HG03108 (cell line): ENCODE measurements at regions not wholly inside any gene's neighbourhood (a gene's known extent, or its start where the extent isn't known, plus 50 kb on each side); places are given as distances from the start of the nearest gene placed in this dataset.
A peak's percentile ranks its signal among the peaks of the same experiment; 100 is the strongest.
"Not testable (repeated sequence)": the region's sequence is repeated elsewhere in the genome, so short reads cannot be mapped to it uniquely, and the experiment has no call there.

Source experiments
- ATAC-seq: cut with Tn5 transposase; IDR thresholded peaks from one replicate; pipeline ENCODE4 v1.9.1; 2021; ENCODE audit warnings: moderate library complexity; ENCODE audit not compliant: unreplicated experiment

- not testable (repeated sequence) for ATAC-seq
These were observed 174.1 kb upstream of the IRF2BP2 start for GRCh38 chr1:234784108-234784507.

GRCh38 chr1:234782791-234783190, 172.8 kb upstream of the IRF2BP2 start:
- no peak for ATAC-seq

DNA sequence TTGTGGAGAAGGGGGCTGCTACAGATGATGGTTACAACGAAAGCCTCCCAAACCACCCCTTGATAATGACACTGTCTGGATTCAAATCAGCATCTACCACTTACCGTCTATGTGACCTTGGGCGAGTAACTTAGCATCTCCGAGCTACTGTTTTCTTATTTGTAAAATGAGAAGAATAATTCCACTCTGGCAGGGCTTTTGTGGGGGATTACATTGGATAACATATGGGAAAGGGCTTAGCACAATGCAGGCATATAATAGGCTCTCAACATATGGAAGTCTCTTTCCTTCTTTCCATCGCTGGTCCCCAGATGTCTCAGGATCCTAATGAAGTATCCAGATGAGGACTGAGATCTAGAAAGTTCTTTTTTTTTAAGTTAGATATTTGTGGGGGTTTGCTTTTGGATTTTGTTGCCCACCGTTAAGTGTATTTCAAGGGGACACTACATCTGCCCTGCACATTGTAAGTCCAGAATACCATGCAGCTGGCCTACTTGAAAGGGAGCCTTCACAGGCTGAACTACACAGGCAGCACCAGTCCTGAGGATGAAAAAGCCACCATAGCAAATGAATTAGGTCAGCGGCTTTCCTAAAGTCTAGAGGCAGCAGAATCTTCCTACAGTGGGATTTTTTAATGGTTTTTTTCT, 172.2 kb upstream of the IRF2BP2 start:
- no peak for ATAC-seq

DNA sequence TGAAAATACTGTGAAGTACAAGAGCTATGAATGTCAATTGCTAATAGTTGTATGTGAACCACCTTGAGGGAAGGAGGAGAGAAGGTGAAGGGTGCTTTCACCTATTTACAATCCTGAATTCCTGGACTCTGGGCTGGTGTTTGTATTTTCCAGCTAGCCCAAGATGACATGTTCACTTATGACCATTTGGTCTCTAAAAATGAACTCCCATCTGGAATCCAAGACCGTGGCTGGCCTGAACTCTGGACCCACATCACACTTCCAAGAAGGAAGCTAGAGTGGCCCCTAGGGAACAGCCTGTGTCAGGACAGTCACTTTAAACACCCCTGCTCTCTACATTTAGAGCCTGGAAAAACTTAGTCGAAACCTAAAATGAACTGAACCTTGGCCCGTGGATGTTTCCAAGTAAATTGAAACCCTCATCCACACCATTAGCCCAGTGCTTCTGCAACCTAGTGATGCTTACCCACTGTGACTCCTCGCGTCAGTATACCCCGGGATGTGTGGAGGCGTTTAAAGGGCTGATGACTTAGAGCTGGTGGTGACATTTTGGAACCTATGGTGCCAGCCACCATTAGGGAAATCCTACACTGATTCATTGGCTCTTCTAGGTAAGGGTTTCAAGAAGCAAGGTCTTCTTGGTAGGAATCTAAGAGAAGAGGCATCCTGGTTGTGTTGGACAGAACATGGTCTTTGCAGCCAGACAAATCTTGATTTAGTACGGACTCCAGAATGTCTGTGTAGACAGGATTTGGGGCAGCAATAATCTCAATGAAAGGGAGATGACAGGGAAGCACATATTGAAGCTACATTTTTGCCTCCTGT, 171.5 kb upstream of the IRF2BP2 start:
- ATAC-seq = no peak

DNA sequence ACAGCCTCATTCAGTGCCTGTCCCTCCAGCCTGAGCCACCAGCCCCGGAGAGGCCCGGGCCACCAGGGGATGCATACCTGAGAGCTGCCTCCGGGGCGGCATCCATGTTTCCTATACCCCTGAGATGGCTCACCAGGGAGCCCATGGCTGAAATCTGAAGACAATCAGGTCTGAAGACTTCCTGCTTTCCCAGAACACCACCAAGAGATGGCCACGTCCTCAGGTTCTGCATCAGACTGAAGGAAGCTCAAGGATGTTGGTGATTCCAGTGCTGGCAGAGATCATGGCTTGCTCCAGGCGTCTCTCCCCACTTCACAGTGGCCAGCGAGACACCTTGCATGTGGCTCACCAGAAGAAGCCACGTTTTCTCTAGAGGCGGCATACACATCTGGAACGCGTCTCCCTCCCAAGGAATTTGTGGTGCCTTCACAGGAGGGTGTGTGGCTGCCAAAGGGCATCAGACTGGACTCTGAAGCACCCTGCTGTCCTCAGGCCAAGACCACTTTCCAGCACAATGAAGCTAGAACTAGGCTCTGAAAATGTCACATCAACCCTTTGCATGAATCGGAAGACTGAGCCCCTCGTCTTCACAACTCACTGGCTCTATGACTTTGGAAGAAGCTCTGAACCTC, 170.7 kb upstream of the IRF2BP2 start:
- ATAC-seq = no peak

- ATAC-seq = no peak
These were observed 170.1 kb upstream of the IRF2BP2 start for GRCh38 chr1:234780112-234780511.

DNA sequence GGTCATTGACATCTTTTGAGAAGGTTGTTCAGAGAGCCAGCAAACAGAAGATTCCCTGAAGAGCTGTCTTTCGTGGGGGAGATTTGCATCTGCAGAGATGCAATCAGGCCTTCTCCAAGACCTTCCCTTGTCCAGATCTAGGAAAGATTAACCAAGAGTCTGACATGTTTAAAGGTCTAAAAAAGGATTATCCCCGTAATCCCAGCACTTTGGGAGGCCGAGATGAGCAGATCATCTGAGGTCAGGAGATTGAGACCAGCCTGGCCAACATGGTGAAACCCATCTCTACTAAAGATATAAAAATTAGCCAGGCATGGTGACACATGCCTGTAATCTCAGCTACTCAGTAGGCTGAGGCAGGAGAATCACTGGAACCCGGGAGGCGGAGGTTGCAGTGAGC, 169.6 kb upstream of the IRF2BP2 start:
- not testable (repeated sequence) for ATAC-seq

DNA sequence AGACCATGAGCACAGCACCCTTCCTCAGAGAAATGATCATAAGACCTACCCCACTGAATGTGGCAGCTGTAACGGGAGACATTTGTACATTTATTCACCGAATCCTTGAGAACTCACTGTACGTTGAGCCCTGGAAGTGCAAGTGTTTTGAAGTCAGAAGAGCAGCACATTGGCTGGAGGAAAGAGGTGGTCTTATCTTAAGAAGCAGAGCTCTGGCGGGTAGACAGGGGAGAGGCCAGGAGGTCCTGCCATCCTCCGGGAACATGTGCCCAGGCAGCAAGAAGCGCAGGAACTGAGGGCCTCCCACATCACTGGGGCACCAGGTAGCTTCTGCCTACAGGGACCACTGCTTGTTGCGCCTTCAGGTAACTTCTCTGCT, 169.2 kb upstream of the IRF2BP2 start:
- no peak for ATAC-seq

GRCh38 chr1:234778221-234779159, 168.5 kb upstream of the IRF2BP2 start:
- no peak for ATAC-seq

DNA sequence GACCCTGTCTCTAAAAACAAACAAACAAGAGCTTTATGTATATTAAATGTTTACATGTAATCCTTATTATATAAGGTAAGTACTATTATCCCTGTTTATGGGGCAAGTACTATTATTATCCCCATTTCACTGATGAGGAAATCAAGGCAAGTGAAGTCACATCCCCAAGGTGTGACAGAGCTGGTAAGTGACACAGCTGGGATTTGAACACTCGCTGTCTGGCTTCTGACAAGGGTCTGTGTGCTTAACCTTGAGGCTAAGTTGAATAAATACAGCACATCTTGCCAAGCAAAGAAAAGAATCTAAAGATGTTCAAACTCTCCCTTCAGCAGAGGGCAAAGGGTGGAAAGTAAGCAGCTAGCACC, 167.9 kb upstream of the IRF2BP2 start:
- ATAC-seq = no peak

DNA sequence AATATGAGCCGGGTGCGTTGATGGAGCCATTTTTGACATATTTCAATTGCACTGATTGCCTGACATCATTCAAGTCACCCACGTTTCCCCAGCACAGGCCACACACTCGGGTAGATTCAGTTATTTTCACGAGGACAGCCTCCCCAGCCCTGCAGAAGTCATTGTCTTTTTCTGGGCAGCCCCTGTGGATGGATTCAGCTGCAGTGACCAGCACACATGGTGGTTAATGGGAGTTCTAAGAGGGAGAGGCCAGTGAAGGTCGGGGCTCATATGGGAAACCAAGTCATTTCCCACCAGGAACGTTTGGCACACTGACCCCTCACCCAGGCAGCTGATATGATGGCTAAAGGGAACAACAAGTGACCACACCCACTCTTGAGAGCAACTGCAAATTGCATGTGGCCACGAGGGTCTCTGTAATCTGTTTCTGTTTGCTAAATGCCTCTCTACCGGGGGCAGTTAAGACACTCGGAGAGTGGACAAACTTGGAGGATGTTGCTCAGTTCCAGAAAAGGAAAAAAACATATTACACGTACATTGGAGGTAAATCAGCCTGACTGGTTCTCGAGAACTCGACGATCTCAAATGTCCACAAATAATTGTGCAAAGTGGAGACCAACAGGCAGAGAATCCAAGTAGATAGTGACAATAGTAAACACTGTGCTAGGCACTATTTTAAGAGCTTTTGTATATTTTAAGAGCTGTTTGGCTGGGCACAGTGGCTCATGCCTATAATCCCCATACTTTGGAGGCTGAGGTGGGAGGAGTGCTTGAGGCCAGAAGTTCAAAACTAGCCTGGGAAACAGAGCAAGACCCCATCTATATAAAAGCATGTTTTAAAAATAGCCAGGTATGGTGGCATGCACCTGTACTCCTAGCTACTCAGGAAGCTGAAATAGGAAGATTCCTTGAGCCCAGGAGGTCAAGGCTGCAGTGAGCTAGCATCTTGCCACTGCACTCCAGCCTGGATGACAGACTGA, 167.2 kb upstream of the IRF2BP2 start:
- ATAC-seq = no peak

DNA sequence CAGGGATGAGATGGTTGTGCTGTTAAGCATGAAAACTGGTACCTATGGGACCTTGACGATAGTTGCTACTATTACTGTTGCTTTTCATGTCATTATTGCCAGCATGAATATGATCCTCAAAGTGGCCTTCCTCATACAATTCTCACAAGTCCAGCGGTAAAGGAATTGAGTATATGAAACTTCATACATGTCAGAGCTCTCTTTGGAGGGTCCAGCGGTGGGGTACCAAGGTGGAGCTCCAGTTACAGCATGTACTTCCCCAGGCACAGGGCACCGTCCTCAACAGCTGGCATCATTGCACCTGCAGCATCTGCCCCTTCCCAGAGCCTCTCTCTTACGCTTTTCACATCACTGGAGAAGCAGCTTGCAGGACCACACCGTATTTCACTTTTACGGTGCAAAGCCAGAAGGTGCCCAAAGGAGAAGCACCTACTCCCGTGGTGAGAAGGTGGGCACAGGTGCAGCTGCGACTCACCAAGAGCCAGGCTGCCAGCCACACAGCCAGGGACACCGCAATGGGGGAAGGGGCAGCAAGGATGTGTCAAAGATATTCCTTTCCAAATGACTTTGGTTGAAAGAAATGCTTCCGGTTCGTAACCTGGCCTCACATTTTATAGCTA, 166.4 kb upstream of the IRF2BP2 start:
- ATAC-seq = no peak

- no peak for ATAC-seq
These were observed 165.7 kb upstream of the IRF2BP2 start for GRCh38 chr1:234775477-234776246.

DNA sequence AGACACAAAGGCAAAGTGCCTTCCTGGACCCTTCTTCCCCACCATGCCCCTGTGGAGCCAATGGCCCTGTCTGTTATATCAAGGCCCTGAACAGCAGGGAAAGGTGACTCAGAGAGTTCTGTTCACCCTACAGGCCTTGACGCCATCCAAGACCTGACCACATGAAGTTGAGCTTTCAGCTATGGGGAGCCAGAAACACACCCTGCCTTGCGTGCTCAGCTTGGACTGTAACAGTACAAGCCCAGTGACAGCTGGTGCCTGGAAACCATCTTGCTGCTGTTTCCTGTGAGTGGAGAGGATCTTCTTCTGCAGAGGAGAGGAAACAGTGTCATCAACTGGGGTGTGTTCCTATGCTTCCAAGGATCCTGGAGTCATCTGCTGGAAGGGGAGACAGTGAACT, 165.0 kb upstream of the IRF2BP2 start:
- ATAC-seq = no peak

DNA sequence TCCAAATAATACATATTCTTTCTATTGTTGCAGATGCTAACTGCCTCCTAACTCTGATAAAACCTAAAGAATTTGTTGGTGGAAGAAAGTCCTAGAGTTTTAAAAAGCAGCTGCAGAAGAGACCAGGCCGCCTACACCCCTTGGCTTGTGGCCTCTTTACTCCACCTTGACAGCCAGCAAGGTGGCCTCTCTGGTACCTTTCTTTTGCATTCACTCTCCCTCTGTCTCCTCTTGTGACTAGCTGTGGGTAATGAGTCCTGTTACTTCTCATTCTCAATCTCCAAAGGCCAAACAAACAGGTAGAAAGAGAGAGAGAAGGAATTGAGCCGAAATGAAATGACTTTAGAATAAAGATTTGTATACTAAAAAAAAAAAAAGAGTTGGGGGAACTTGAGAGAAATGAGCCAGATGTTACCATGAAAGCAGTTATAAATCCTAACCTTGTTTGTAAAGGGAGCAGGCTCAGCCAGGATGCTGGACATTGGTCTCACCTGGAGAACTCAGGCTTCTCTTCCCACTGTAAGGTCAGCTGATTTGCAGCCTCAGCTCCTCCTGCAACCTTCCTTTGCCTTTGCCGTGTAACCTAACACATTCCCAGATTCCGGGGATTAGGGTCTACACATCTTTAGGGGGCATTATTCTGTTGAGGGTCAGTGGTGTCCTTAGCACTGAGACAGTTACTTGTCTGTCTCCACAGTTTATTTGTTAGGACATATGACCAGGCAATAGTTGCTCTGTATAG, 164.1 kb upstream of the IRF2BP2 start:
- ATAC-seq = no peak

DNA sequence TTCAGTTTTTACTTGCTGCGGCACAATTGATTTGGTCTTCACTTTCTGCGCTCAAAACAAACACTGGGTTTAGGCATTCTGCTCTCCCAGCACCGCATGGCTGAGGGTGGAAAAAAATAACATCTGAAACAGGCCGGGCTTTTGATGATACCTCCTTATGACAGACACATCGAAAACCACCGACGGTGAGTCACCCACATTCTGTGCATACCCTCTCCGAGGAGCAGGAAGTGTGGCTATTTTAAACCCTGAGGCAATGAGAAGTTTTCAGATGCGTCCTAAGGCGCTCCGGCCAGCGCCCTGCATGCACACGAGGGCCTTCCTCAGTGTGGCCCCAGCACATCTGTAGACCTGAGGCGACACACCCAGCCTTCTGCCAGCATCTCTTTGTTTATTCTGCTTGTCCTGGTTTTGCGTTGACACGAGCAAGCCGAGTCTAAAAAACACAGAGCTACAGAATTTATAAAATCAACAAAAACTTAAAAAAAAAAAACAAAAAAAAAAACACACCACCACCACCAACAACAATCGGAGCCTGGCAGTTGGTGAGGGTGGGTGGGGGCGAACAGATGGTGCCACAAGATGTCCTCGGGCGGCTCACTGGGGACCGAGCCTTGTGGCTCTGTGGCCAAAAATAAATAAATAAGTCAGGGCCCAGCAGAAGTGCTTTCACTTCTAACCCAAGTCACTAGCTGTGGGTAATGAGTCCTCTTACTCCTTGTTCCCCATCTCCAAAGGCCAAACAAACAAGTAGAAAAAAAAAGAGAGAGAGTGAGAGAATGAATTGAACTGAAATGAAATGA, 162.6 kb upstream of the IRF2BP2 start:
- ATAC-seq = peak; percentile 87

- ATAC-seq = no peak
These were observed 161.8 kb upstream of the IRF2BP2 start for GRCh38 chr1:234771642-234772344.
